Loucy (cell line): ENCODE measurements at regions not wholly inside any gene's neighbourhood (a gene's known extent, or its start where the extent isn't known, plus 50 kb on each side); places are given as distances from the start of the nearest gene placed in this dataset.

ENCODE experiments used
- CTCF ChIP-seq: fragments of 200-600 bp; sonication (generic); conservative IDR thresholded peaks from 2 replicates; pipeline ENCODE4 v1.5.1; 2014; ENCODE audit warnings: mild to moderate bottlenecking, antibody characterized with exemption, low read length
- EZH2phosphoT487 ChIP-seq: fragments of 200-600 bp; IDR thresholded peaks from 2 replicates; pipeline ENCODE4 v1.6.1; 2018; ENCODE audit warnings: antibody characterized with exemption, mild to moderate bottlenecking, moderate library complexity, borderline replicate concordance

DNA sequence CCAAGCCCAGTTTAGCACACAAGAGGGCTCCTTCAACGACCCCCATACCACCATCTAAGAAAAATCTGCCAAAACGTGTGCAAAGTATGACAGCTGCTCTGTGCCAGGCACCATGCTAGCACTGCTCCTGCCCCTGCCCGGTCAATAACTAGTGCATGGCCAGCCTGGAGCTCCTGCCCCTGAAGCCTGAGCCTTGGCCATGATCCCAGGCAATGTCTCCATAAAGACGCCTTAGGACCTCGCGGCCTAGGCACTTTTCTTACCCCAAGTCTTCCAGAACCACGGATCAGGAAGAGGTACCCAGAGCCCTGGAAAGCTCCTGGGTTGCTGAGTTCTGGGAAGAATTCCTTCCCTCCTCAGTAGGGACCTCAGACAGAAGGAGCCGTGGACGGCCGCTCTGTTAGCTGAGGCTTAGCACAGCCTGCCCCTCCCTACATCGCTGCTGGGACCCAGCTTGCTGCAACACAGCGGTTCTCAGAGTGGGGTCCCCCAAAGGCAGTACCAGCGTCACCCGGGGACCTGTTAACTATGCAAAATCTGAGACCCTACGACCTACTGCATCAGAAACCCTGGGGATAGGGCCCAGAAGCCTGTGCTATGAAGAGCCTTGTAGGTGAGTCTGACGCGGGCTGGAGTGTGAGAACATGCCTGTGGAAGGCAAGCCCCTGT lies 117.8 kb upstream of the TWIST2 start:
- TF ChIP-seq CTCF (no peak), EZH2phosphoT487 (no peak)
